NCI-H460 (cell line): ENCODE measurements at regions not wholly inside any gene's neighbourhood (a gene's known extent, or its start where the extent isn't known, plus 50 kb on each side); places are given as distances from the start of the nearest gene placed in this dataset.
"Not testable (repeated sequence)": the region's sequence is repeated elsewhere in the genome, so short reads cannot be mapped to it uniquely, and the experiment has no call there.

Experiments
- DNase-seq: peaks from one replicate; pipeline ENCODE4 v3.0.0-alpha.2; 2016; ENCODE audit warnings: low read depth; ENCODE audit errors: extremely low read depth

GRCh38 chr1:201636097-201636496 is 97.2 kb downstream of the NAV1 start:
- DNase-seq: no peak

GRCh38 chr1:201636510-201636971 is 97.6 kb downstream of the NAV1 start:
- no peak for DNase-seq

GRCh38 chr1:201637282-201638079 is 98.6 kb downstream of the NAV1 start:
- no peak for DNase-seq

- DNase-seq: no peak
These were observed 100.5 kb downstream of the NAV1 start for GRCh38 chr1:201639391-201639790.

- DNase-seq: no peak
These were observed 100.9 kb downstream of the NAV1 start for GRCh38 chr1:201639826-201640225.

GRCh38 chr1:201640624-201641023 is 101.7 kb downstream of the NAV1 start:
- DNase-seq: no peak

- DNase-seq: no peak
These were observed 102.8 kb downstream of the NAV1 start for GRCh38 chr1:201641524-201642253.

GRCh38 chr1:201643835-201644104 is 104.8 kb downstream of the NAV1 start:
- DNase-seq: no peak

GRCh38 chr1:201644197-201644596 is 105.3 kb downstream of the NAV1 start:
- no peak for DNase-seq

- not testable (repeated sequence) for DNase-seq
These were observed 106.1 kb downstream of the NAV1 start for GRCh38 chr1:201645000-201645399.

GRCh38 chr1:201645956-201646355 is 107.0 kb downstream of the NAV1 start:
- no peak for DNase-seq

- no peak for DNase-seq
These were observed 107.6 kb downstream of the NAV1 start for GRCh38 chr1:201646411-201647022.

GRCh38 chr1:201647094-201647493 is 108.2 kb downstream of the NAV1 start:
- DNase-seq: no peak

GRCh38 chr1:201647722-201648065 is 108.8 kb downstream of the NAV1 start:
- no peak for DNase-seq

GRCh38 chr1:201648066-201648906 is 109.4 kb downstream of the NAV1 start:
- peak; percentile 29 for DNase-seq

- DNase-seq: no peak
These were observed 110.2 kb downstream of the NAV1 start for GRCh38 chr1:201648907-201649721.

GRCh38 chr1:201649761-201650622 is 111.1 kb downstream of the NAV1 start:
- peak; percentile 21 for DNase-seq

GRCh38 chr1:201650623-201650933 is 111.7 kb downstream of the NAV1 start:
- no peak for DNase-seq

- DNase-seq: no peak
These were observed 113.3 kb downstream of the NAV1 start for GRCh38 chr1:201652181-201652580.
